ENCODE measurements at regions not wholly inside any gene's neighbourhood (a gene's known extent, or its start where the extent isn't known, plus 50 kb on each side); places are given as distances from the start of the nearest gene placed in this dataset.
"Not testable (repeated sequence)": the region's sequence is repeated elsewhere in the genome, so short reads cannot be mapped to it uniquely, and the experiment has no call there.

DNA sequence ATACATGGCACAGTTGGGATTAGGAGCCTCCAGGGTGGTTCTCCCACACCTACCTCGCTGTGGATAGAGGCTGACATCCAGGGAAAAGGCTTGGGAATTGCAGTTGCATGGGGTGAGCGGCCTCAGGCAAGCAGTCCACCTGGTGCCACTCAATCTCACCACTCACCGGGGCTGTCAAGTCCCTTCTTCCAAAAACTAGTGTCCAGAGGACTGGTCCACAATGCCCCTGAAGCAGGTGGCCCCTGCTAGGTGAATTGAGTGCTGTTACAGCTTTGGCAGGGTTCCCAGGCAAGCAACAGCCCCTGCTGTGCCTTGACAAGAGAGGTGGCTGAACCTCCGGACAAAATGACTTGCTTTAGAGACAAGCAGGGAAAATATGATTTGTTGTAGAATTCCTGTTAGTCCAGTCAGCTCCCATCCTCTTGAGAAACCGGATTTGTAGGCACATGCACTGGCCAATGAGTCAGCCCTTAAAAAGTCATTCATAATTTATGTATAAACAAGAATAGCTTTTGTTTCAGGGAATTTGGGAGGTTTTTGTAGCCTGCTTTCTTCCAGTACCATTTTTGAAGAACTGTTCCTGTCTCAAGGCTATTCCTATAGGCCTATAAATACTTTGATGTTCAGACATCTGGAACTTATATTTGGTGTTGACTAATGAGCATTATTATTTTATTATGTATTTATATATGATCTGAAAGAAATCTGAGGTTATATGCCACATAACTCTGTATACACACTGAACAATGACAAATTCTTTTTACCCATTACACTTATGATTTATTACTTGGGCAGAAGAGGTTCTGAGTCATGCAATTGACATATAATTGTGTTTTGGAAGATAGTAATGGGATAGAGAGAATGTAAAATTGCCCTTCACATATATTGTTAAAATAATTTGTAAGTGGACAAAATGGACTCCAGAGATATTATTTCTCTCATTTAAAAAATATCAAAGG, 411.1 kb downstream of the ACTL7B start:
- DNase-seq (ENCODE audit: low spot score): no peak

- DNase-seq (ENCODE audit: low spot score): no peak
These were observed 412.0 kb downstream of the ACTL7B start for GRCh38 chr9:108443741-108444140.

GRCh38 chr9:108443019-108443633, 412.7 kb downstream of the ACTL7B start:
- DNase-seq (ENCODE audit: low spot score): no peak

GRCh38 chr9:108442627-108443018, 413.2 kb downstream of the ACTL7B start:
- DNase-seq (ENCODE audit: low spot score): no peak

DNA sequence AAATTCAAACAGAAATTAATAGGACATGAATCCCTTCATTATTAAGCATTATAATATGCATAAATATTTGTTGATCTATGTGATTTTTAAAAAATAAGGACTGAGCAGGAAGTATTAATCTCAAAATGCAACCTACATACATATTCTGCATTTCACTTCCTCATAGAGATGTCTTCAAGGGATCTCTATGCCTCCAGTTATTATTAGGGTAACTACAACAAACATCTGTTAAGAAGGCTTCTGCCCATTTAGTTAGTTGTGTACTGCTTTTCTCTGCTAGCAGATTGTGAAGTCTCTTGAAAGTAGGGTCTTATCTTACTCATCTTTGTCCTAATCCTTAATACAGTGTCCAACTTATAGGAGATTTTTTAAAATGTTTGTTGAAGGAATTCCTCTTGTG, 414.1 kb downstream of the ACTL7B start:
- DNase-seq (ENCODE audit: low spot score): no peak

DNA sequence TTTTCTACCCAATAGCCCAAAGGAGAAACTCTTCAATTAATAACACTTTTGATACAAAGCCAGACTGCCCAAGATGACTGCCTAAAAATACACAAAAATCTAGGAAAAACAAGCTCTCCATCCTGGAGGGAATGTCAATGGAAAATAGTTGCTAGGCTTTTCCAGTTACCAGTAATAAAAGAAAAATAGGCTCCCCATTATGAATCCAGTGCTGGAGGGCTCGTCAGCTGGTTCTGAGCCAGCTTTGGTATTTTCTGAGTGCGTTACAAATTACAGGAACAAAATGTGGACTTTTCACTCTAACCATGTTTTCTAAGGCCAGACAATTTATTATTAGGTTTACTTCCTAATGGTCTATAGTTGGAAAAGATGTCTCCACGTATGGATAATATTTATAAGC, 414.5 kb downstream of the ACTL7B start:
- no peak for DNase-seq (ENCODE audit: low spot score)

GRCh38 chr9:108439947-108440346, 415.8 kb downstream of the ACTL7B start:
- no peak for DNase-seq (ENCODE audit: low spot score)

- no peak for DNase-seq (ENCODE audit: low spot score)
These were observed 418.1 kb downstream of the ACTL7B start for GRCh38 chr9:108437656-108438055.

DNA sequence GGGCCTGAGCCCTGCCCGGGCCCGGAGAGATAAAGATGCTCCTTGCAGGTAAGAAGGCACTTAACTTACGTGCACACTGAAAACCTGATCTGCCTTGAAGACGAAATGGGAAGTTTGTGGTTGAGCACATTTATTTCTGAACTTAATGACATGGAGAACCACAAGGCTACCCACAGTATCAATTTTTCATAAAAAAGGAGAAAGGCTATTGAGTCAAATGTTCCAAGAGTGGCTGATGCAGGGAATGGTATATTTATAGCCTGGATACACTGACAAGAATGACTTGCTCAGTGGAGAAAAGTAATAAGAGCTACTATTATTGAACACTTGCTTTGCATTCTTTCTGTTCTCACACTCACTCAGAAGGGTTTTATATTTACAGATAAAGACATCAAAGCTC, 419.3 kb downstream of the ACTL7B start:
- no peak for DNase-seq (ENCODE audit: low spot score)

GRCh38 chr9:108434502-108434901, 421.3 kb downstream of the ACTL7B start:
- no peak for DNase-seq (ENCODE audit: low spot score)

GRCh38 chr9:108434036-108434435, 421.8 kb downstream of the ACTL7B start:
- no peak for DNase-seq (ENCODE audit: low spot score)

DNA sequence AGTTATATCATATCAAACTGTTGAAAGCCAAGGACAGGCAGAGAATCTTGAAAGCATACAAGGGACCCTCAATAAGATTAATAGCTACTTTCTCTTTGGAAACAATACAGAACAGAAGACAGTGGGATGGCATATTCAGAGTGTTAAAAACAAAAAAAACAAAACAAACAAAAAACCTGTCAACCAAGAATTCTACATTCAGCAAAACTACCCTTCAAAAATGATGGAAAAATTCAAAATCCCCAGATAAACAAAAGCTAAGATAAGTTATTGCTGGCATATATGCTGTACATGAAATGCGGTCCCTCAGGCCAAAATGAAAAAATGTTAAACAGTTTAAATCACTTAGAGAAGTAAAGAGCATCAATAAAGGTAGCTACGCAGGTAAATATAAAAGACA, 425.1 kb downstream of the ACTL7B start:
- no peak for DNase-seq (ENCODE audit: low spot score)

- no peak for DNase-seq (ENCODE audit: low spot score)
These were observed 428.0 kb downstream of the ACTL7B start for GRCh38 chr9:108427751-108428150.

DNA sequence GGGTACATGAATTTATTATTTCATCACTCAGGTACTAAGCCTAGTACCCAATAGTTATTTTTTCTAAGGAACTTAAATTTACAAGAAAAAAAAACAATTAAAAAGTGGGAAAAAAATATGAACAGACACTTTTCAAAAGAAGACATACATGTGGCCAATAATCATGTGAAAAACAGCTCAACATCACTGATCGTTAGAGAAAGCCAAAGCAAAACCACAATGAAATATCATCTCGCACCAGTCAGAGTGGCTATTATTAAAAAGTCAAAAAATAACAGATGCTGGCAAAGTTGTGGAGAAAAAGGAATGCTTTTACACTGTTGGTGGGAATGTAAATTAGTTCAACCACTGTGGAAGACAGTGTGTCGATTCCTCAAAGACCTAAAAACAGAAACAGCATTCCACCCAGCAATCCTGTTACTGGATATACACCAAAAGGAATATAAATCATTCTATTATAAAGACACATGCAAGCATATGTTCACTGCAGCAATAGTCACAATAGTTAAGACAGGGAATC, 429.3 kb downstream of the ACTL7B start:
- not testable (repeated sequence) for DNase-seq (ENCODE audit: low spot score)

- DNase-seq (ENCODE audit: low spot score): no peak
These were observed 432.4 kb downstream of the ACTL7B start for GRCh38 chr9:108423433-108423832.

DNA sequence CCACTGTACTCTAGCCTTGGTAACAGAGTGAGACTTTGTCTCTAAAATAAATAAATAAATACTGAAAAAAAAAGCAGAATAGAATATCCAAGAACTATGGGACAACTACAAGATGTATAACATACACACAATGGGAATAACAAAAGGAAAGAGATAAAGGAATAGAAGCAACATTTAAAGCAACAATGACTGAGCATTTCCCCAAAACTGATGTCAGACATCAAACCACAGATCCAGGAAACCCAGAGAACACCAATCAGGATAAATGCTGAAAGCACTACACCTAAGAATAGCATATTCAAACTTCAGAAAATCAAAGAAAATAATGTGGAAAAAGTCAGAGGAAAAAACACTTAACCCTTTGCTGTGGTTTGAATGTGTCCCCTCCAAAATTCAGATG, 436.4 kb downstream of the ACTL7B start:
- no peak for DNase-seq (ENCODE audit: low spot score)

DNA sequence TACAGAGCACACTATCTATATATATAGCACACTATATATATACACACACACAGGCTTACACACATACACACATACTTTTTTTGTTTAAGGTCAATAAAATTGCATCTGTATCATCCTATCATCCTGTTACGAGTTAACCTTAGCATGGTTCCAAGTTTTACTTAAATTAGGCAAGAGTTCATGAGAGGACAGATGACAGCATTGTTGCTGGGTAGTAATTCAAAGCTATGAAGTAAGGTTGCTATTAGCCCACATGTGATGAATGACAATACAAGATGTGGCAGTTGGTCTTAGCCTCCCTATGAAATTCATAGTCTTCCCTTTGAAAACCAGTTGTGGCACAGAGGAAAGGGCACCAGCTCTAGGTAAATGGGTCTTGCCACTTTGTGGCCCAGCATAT, 438.1 kb downstream of the ACTL7B start:
- no peak for DNase-seq (ENCODE audit: low spot score)

DNA sequence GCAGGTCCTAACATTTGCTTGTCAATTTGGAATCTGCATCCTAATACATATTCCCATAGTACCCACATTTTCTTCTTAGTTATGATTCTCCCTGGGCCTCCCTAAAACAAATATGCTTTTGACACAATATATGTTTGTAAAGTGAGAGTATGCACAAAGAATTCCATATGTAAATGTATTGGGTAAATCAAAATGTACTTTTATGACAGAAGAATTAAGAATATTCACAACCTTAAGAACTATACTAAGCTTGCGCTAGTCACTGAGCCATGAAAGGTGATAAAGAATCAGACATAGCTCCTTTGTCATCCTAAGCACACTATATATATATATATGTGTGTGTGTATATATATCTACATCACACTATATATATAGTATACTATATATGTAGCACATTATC, 438.5 kb downstream of the ACTL7B start:
- no peak for DNase-seq (ENCODE audit: low spot score)

GRCh38 chr9:108416324-108416723, 439.5 kb downstream of the ACTL7B start:
- no peak for DNase-seq (ENCODE audit: low spot score)

GRCh38 chr9:108413809-108414208, 442.0 kb downstream of the ACTL7B start:
- no peak for DNase-seq (ENCODE audit: low spot score)

- DNase-seq (ENCODE audit: low spot score): no peak
These were observed 443.0 kb downstream of the ACTL7B start for GRCh38 chr9:108412755-108413154.

GRCh38 chr9:108411632-108412031, 444.2 kb downstream of the ACTL7B start:
- DNase-seq (ENCODE audit: low spot score): no peak

- DNase-seq (ENCODE audit: low spot score): no peak
These were observed 445.6 kb downstream of the ACTL7B start for GRCh38 chr9:108410161-108410560.
